ENCODE measurements at regions not wholly inside any gene's neighbourhood (a gene's known extent, or its start where the extent isn't known, plus 50 kb on each side); places are given as distances from the start of the nearest gene placed in this dataset.

GRCh38 chr3:30341079-30341478 lies 265.3 kb upstream of the TGFBR2 start:
- DNase-seq = no peak

- DNase-seq = no peak
These were observed 264.6 kb upstream of the TGFBR2 start for GRCh38 chr3:30341851-30342250.

- peak; percentile 83 for DNase-seq
These were observed 263.9 kb upstream of the TGFBR2 start for GRCh38 chr3:30342318-30343060.

GRCh38 chr3:30343067-30343831 lies 263.2 kb upstream of the TGFBR2 start:
- DNase-seq = no peak

- no peak for DNase-seq
These were observed 262.5 kb upstream of the TGFBR2 start for GRCh38 chr3:30343861-30344260.

- no peak for DNase-seq
These were observed 262.1 kb upstream of the TGFBR2 start for GRCh38 chr3:30344288-30344687.

GRCh38 chr3:30346933-30347320 lies 259.5 kb upstream of the TGFBR2 start:
- DNase-seq = no peak

GRCh38 chr3:30347679-30348216 lies 258.7 kb upstream of the TGFBR2 start:
- peak; percentile 54 for DNase-seq

GRCh38 chr3:30349507-30349906 lies 256.9 kb upstream of the TGFBR2 start:
- DNase-seq = no peak

GRCh38 chr3:30350011-30350410 lies 256.4 kb upstream of the TGFBR2 start:
- DNase-seq = no peak

GRCh38 chr3:30350901-30351300 lies 255.5 kb upstream of the TGFBR2 start:
- no peak for DNase-seq

- no peak for DNase-seq
These were observed 253.7 kb upstream of the TGFBR2 start for GRCh38 chr3:30352410-30353318.

- no peak for DNase-seq
These were observed 252.5 kb upstream of the TGFBR2 start for GRCh38 chr3:30353711-30354467.

GRCh38 chr3:30354513-30354912 lies 251.9 kb upstream of the TGFBR2 start:
- DNase-seq = no peak

- no peak for DNase-seq
These were observed 251.4 kb upstream of the TGFBR2 start for GRCh38 chr3:30354972-30355371.

GRCh38 chr3:30355622-30356021 lies 250.8 kb upstream of the TGFBR2 start:
- DNase-seq = no peak

- no peak for DNase-seq
These were observed 249.3 kb upstream of the TGFBR2 start for GRCh38 chr3:30356866-30357753.

GRCh38 chr3:30357897-30358296 lies 248.5 kb upstream of the TGFBR2 start:
- DNase-seq = no peak

GRCh38 chr3:30358871-30359270 lies 247.5 kb upstream of the TGFBR2 start:
- DNase-seq = no peak

GRCh38 chr3:30368978-30369377 lies 237.4 kb upstream of the TGFBR2 start:
- DNase-seq = peak; percentile 16

- peak; percentile 38 for DNase-seq
These were observed 235.6 kb upstream of the TGFBR2 start for GRCh38 chr3:30370681-30371271.

Measured in NCI-H226 (cell line).